NCI-H345 (cell line): ENCODE measurements at regions not wholly inside any gene's neighbourhood (a gene's known extent, or its start where the extent isn't known, plus 50 kb on each side); places are given as distances from the start of the nearest gene placed in this dataset.

ENCODE experiments used
- DNase-seq: peaks from one replicate; lab custom pipeline; 2025; lab: John Stamatoyannopoulos, UW

- no peak for DNase-seq
These were observed 88.5 kb upstream of the HMCN1 start for GRCh38 chr1:185645686-185646085.

- no peak for DNase-seq
These were observed 89.0 kb upstream of the HMCN1 start for GRCh38 chr1:185645162-185645640.

- no peak for DNase-seq
These were observed 89.7 kb upstream of the HMCN1 start for GRCh38 chr1:185644531-185644930.

- DNase-seq = no peak
These were observed 97.3 kb upstream of the HMCN1 start for GRCh38 chr1:185636848-185637247.

- no peak for DNase-seq
These were observed 99.5 kb upstream of the HMCN1 start for GRCh38 chr1:185634704-185635103.

- DNase-seq = no peak
These were observed 101.3 kb upstream of the HMCN1 start for GRCh38 chr1:185632659-185633423.

GRCh38 chr1:185631843-185632242 is 102.3 kb upstream of the HMCN1 start:
- DNase-seq = no peak

GRCh38 chr1:185627761-185628501 is 106.3 kb upstream of the HMCN1 start:
- no peak for DNase-seq

- peak; percentile 45 for DNase-seq
These were observed 107.0 kb upstream of the HMCN1 start for GRCh38 chr1:185627171-185627570.

- no peak for DNase-seq
These were observed 107.8 kb upstream of the HMCN1 start for GRCh38 chr1:185626344-185626743.

GRCh38 chr1:185610954-185611353 is 123.2 kb upstream of the HMCN1 start:
- no peak for DNase-seq

- no peak for DNase-seq
These were observed 126.0 kb upstream of the HMCN1 start for GRCh38 chr1:185608177-185608576.

- DNase-seq = no peak
These were observed 131.0 kb upstream of the HMCN1 start for GRCh38 chr1:185603158-185603557.

- DNase-seq = no peak
These were observed 133.0 kb upstream of the HMCN1 start for GRCh38 chr1:185601189-185601588.

- DNase-seq = no peak
These were observed 133.6 kb upstream of the HMCN1 start for GRCh38 chr1:185600641-185601040.

GRCh38 chr1:185598332-185598731 is 135.9 kb upstream of the HMCN1 start:
- no peak for DNase-seq

- no peak for DNase-seq
These were observed 138.1 kb upstream of the HMCN1 start for GRCh38 chr1:185595835-185596667.

- DNase-seq = no peak
These were observed 139.3 kb upstream of the HMCN1 start for GRCh38 chr1:185594786-185595410.

- no peak for DNase-seq
These were observed 140.9 kb upstream of the HMCN1 start for GRCh38 chr1:185593271-185593670.

- DNase-seq = no peak
These were observed 148.4 kb upstream of the HMCN1 start for GRCh38 chr1:185585770-185586169.

- DNase-seq = no peak
These were observed 152.0 kb upstream of the HMCN1 start for GRCh38 chr1:185581961-185582725.
